Peyer's patch (tissue), 4 donors: ENCODE measurements at regions not wholly inside any gene's neighbourhood (a gene's known extent, or its start where the extent isn't known, plus 50 kb on each side); places are given as distances from the start of the nearest gene placed in this dataset.

ENCODE experiments used
- CTCF ChIP-seq, 6 experiments: fragments of 450-650 bp in 4 of 6; fragments of 200-600 bp in 2 of 6; sonication (generic) in 1 of 6; IDR thresholded peaks; one replicate each; pipeline ENCODE4 v1.5.1; 2017 to 2019; ENCODE audit warnings: antibody characterized with exemption in 6 of 6, mild to moderate bottlenecking in 3 of 6, moderate library complexity in 1 of 6
- POLR2A ChIP-seq, 2 donors: fragments of 450-650 bp; IDR thresholded peaks; one replicate each; pipeline ENCODE4 v1.5.1; 2017; ENCODE audit warnings: antibody characterized with exemption in 2 of 2, mild to moderate bottlenecking in 2 of 2, moderate library complexity in 2 of 2

- TF ChIP-seq CTCF (IDR thresholded peaks at IDR 0.05): no peak
- no peak for TF ChIP-seq POLR2A (IDR thresholded peaks at IDR 0.05)
Measured at GRCh38 chr12:77300811-77301210, 235.4 kb upstream of the E2F7 start.
